Naive thymus-derived CD4-positive, alpha-beta T cell (primary cell): ENCODE measurements at regions not wholly inside any gene's neighbourhood (a gene's known extent, or its start where the extent isn't known, plus 50 kb on each side); places are given as distances from the start of the nearest gene placed in this dataset.

Experiments used
- ATAC-seq: fragments of 150-1000 bp; cut with Tn5 transposase; 2 replicates; pipeline ENCODE4 v1.10.0; 2021; ENCODE audit warnings: mild to moderate bottlenecking, moderate library complexity
- CTCF ChIA-PET: fragments of 350-600 bp; sonication (Branson Sonifier 250); formaldehyde crosslinking; loops from one replicate; lab custom pipeline; 2021; ENCODE audit warnings: antibody characterized with exemption; lab: Charles Lee
- POLR2A ChIA-PET: fragments of 350-600 bp; sonication (Branson Sonifier 250); formaldehyde crosslinking; loops from one replicate; lab custom pipeline; 2021; ENCODE audit warnings: antibody characterized with exemption, inconsistent platforms; lab: Charles Lee
- DNase-seq, 9 donors: peaks; one replicate each; pipeline versions ENCODE4 v3.0.0 to v3.0.0-alpha.2; 2020 to 2022; ENCODE audit warnings: mixed read lengths in 1 of 9
- H3K27ac ChIP-seq: one replicate; pipeline ENCODE4 v1.7.0; 2013; ENCODE audit warnings: mild to moderate bottlenecking, low read depth, low read length, moderate library complexity
- H3K27me3 ChIP-seq, 2 donors: one replicate each; pipeline ENCODE4 v1.7.0; 2013; ENCODE audit warnings: low read length in 2 of 2, mild to moderate bottlenecking in 2 of 2, moderate library complexity in 2 of 2; ENCODE audit not compliant: control insufficient read depth in 2 of 2, insufficient read depth in 2 of 2
- H3K36me3 ChIP-seq, 3 experiments: 1 replicate in 2 of 3; 2 replicates in 1 of 3; pipeline ENCODE4 v1.7.0; 2013; ENCODE audit warnings: low read length in 3 of 3, mild to moderate bottlenecking in 3 of 3, moderate library complexity in 1 of 3; ENCODE audit not compliant: insufficient read depth in 3 of 3, control insufficient read depth in 2 of 3
- H3K4me1 ChIP-seq, 2 donors: one replicate each; pipeline ENCODE4 v1.7.0; 2013; ENCODE audit warnings: low read length in 2 of 2, mild to moderate bottlenecking in 2 of 2, moderate library complexity in 1 of 2; ENCODE audit not compliant: control insufficient read depth in 2 of 2, insufficient read depth in 2 of 2
- H3K4me3 ChIP-seq: 2 replicates; pipeline ENCODE4 v1.7.0; 2013; ENCODE audit warnings: mild to moderate bottlenecking, low read length
- H3K9me3 ChIP-seq, 3 experiments: 1 replicate in 2 of 3; 2 replicates in 1 of 3; pipeline ENCODE4 v1.7.0; 2013; ENCODE audit warnings: low read length in 3 of 3; ENCODE audit not compliant: control insufficient read depth in 2 of 3
- H3K27ac Mint-ChIP-seq, 9 donors: one replicate each; pipeline ENCODE4 v1.8.0; 2020 to 2022; ENCODE audit warnings: mixed read lengths in 9 of 9, mild to moderate bottlenecking in 8 of 9, moderate library complexity in 5 of 9, inconsistent platforms in 2 of 9
- H3K27me3 Mint-ChIP-seq, 5 donors: one replicate each; pipeline ENCODE4 v1.8.0; 2021 to 2022; ENCODE audit warnings: mixed read lengths in 5 of 5, mild to moderate bottlenecking in 1 of 5
- H3K36me3 Mint-ChIP-seq, 5 donors: one replicate each; pipeline ENCODE4 v1.8.0; 2020 to 2022; ENCODE audit warnings: mixed read lengths in 5 of 5, mild to moderate bottlenecking in 3 of 5, inconsistent platforms in 1 of 5
- H3K4me1 Mint-ChIP-seq, 7 donors: one replicate each; pipeline ENCODE4 v1.8.0; 2020 to 2022; ENCODE audit warnings: mixed read lengths in 7 of 7, mild to moderate bottlenecking in 3 of 7, inconsistent platforms in 1 of 7
- H3K4me3 Mint-ChIP-seq, 10 donors: one replicate each; pipeline ENCODE4 v1.8.0; 2020 to 2022; ENCODE audit warnings: mild to moderate bottlenecking in 10 of 10, mixed read lengths in 10 of 10, moderate library complexity in 6 of 10, inconsistent platforms in 2 of 10
- H3K9me3 Mint-ChIP-seq, 11 donors: one replicate each; pipeline ENCODE4 v1.8.0; 2020 to 2022; ENCODE audit warnings: mixed read lengths in 11 of 11, mild to moderate bottlenecking in 4 of 11, inconsistent platforms in 1 of 11, moderate library complexity in 1 of 11
- intact Hi-C, 2 donors: fragments of 100-400 bp; cut with micrococcal nuclease; formaldehyde crosslinking; loops; one replicate each; pipeline ENCODE4 v1.15.1; 2023

- Histone ChIP-seq H3K4me3 (no peak overlapping the region), H3K36me3 (no peaks in the 10 kb centered on the region), H3K4me1 (no peaks in the 10 kb centered on the region), H3K27me3 (no peaks in the 10 kb centered on the region), H3K9me3 (no peaks in the 10 kb centered on the region), H3K27ac (no peak overlapping the region)
- Mint-ChIP-seq H3K27me3 (no peaks in the 10 kb centered on the region), H3K9me3 (peaks cover 0 to 4% (median 0%) of the 10 kb centered on the region in 11 donors), H3K36me3 (no peaks in the 10 kb centered on the region), H3K4me3 (no peak overlapping the region), H3K4me1 (no peaks in the 10 kb centered on the region), H3K27ac (no peak overlapping the region)
- POLR2A ChIA-PET = no interaction called here
- intact Hi-C loops = no loop called here
- CTCF ChIA-PET = no interaction called here
- ATAC-seq = no peak
- no peak for DNase-seq
Observed at GRCh38 chr6:68410021-68410420, 225.1 kb upstream of the ADGRB3 start.

- DNase-seq (no peak), ATAC-seq (no peak)
- Mint-ChIP-seq H3K27me3 (no peaks in the 10 kb centered on the region), H3K9me3 (peaks cover 2 to 24% (median 11%) of the 10 kb centered on the region in 11 donors), H3K27ac (no peak overlapping the region), H3K36me3 (no peaks in the 10 kb centered on the region), H3K4me1 (no peaks in the 10 kb centered on the region), H3K4me3 (no peak overlapping the region)
- POLR2A ChIA-PET = no interaction called here
- intact Hi-C loops = no loop called here
- CTCF ChIA-PET = no interaction called here
- no peak overlapping the region for H3K4me3 ChIP-seq
- H3K27ac ChIP-seq = no peak overlapping the region
- H3K9me3 ChIP-seq = peaks cover 0 to 15% (median 0%) of the 10 kb centered on the region in 3 experiments
- no peaks in the 10 kb centered on the region for H3K36me3 ChIP-seq
- H3K4me1 ChIP-seq = no peaks in the 10 kb centered on the region
- no peaks in the 10 kb centered on the region for H3K27me3 ChIP-seq
Observed at GRCh38 chr6:68400396-68400795, 234.7 kb upstream of the ADGRB3 start.

- no peaks in the 10 kb centered on the region for H3K27me3 Mint-ChIP-seq
- Histone ChIP-seq H3K36me3 (no peaks in the 10 kb centered on the region), H3K9me3 (no peaks in the 10 kb centered on the region), H3K27ac (no peak overlapping the region), H3K27me3 (no peaks in the 10 kb centered on the region), H3K4me1 (no peaks in the 10 kb centered on the region), H3K4me3 (no peak overlapping the region)
- DNase-seq (no peak), ATAC-seq (no peak)
- H3K27ac Mint-ChIP-seq = no peak overlapping the region
- H3K36me3 Mint-ChIP-seq = no peaks in the 10 kb centered on the region
- ChIA-PET POLR2A (no interaction called here), CTCF (no interaction called here)
- no peaks in the 10 kb centered on the region for H3K4me1 Mint-ChIP-seq
- H3K4me3 Mint-ChIP-seq = no peak overlapping the region
- intact Hi-C loops = no loop called here
- peaks cover 0 to 16% (median 3%) of the 10 kb centered on the region in 11 donors for H3K9me3 Mint-ChIP-seq
Observed at GRCh38 chr6:68391953-68392352, 243.1 kb upstream of the ADGRB3 start.

- Mint-ChIP-seq H3K27me3 (no peaks in the 10 kb centered on the region), H3K9me3 (peaks cover 0 to 19% (median 0%) of the 10 kb centered on the region in 11 donors), H3K4me3 (no peak overlapping the region), H3K4me1 (no peaks in the 10 kb centered on the region), H3K27ac (no peak overlapping the region), H3K36me3 (no peaks in the 10 kb centered on the region)
- ATAC-seq (no peak), DNase-seq (no peak)
- H3K4me1 ChIP-seq = no peaks in the 10 kb centered on the region
- CTCF ChIA-PET = no interaction called here
- no peaks in the 10 kb centered on the region for H3K27me3 ChIP-seq
- H3K36me3 ChIP-seq = no peaks in the 10 kb centered on the region
- no peak overlapping the region for H3K27ac ChIP-seq
- no peak overlapping the region for H3K4me3 ChIP-seq
- intact Hi-C loops = no loop called here
- POLR2A ChIA-PET = no interaction called here
- no peaks in the 10 kb centered on the region for H3K9me3 ChIP-seq
Observed at GRCh38 chr6:68372991-68373390, 262.1 kb upstream of the ADGRB3 start.

GRCh38 chr6:68368845-68369244 is 266.2 kb upstream of the ADGRB3 start:
- intact Hi-C loops = no loop called here
- Mint-ChIP-seq H3K4me1 (no peaks in the 10 kb centered on the region), H3K27ac (no peak overlapping the region), H3K4me3 (no peak overlapping the region), H3K36me3 (no peaks in the 10 kb centered on the region), H3K9me3 (peaks cover 0 to 25% (median 4%) of the 10 kb centered on the region in 11 donors), H3K27me3 (no peaks in the 10 kb centered on the region)
- ChIA-PET CTCF (no interaction called here), POLR2A (no interaction called here)
- Histone ChIP-seq H3K4me3 (no peak overlapping the region), H3K36me3 (no peaks in the 10 kb centered on the region), H3K4me1 (no peaks in the 10 kb centered on the region), H3K27me3 (no peaks in the 10 kb centered on the region), H3K9me3 (no peaks in the 10 kb centered on the region), H3K27ac (no peak overlapping the region)
- no peak for ATAC-seq
- DNase-seq = no peak

GRCh38 chr6:68364271-68364805 is 270.7 kb upstream of the ADGRB3 start:
- H3K4me3 ChIP-seq = no peak overlapping the region
- no peaks in the 10 kb centered on the region for H3K36me3 ChIP-seq
- H3K27me3 Mint-ChIP-seq = no peaks in the 10 kb centered on the region
- no peaks in the 10 kb centered on the region for H3K36me3 Mint-ChIP-seq
- ATAC-seq (no peak), DNase-seq (no peak)
- CTCF ChIA-PET = no interaction called here
- H3K27ac Mint-ChIP-seq = no peak overlapping the region
- H3K4me3 Mint-ChIP-seq = no peak overlapping the region
- no peaks in the 10 kb centered on the region for H3K9me3 ChIP-seq
- H3K4me1 Mint-ChIP-seq = no peaks in the 10 kb centered on the region
- H3K27ac ChIP-seq = no peak overlapping the region
- H3K27me3 ChIP-seq = no peaks in the 10 kb centered on the region
- POLR2A ChIA-PET = no interaction called here
- H3K9me3 Mint-ChIP-seq = peaks cover 2 to 26% (median 7%) of the 10 kb centered on the region in 11 donors
- no peaks in the 10 kb centered on the region for H3K4me1 ChIP-seq
- intact Hi-C loops = no loop called here

GRCh38 chr6:68343901-68344300 is 291.2 kb upstream of the ADGRB3 start:
- no peak overlapping the region for H3K4me3 ChIP-seq
- POLR2A ChIA-PET = no interaction called here
- no peaks in the 10 kb centered on the region for H3K9me3 ChIP-seq
- no peaks in the 10 kb centered on the region for H3K4me1 Mint-ChIP-seq
- ATAC-seq (no peak), DNase-seq (no peak)
- no peaks in the 10 kb centered on the region for H3K27me3 Mint-ChIP-seq
- no peaks in the 10 kb centered on the region for H3K36me3 ChIP-seq
- no peak overlapping the region for H3K27ac ChIP-seq
- no peaks in the 10 kb centered on the region for H3K4me1 ChIP-seq
- intact Hi-C loops = no loop called here
- H3K9me3 Mint-ChIP-seq = peaks cover 0 to 5% (median 0%) of the 10 kb centered on the region in 11 donors
- H3K27ac Mint-ChIP-seq = no peak overlapping the region
- H3K4me3 Mint-ChIP-seq = no peak overlapping the region
- no peaks in the 10 kb centered on the region for H3K27me3 ChIP-seq
- CTCF ChIA-PET = no interaction called here
- no peaks in the 10 kb centered on the region for H3K36me3 Mint-ChIP-seq
